ENCODE measurements at regions not wholly inside any gene's neighbourhood (a gene's known extent, or its start where the extent isn't known, plus 50 kb on each side); places are given as distances from the start of the nearest gene placed in this dataset.
A peak's percentile ranks its signal among the peaks of the same experiment; 100 is the strongest.

DNA sequence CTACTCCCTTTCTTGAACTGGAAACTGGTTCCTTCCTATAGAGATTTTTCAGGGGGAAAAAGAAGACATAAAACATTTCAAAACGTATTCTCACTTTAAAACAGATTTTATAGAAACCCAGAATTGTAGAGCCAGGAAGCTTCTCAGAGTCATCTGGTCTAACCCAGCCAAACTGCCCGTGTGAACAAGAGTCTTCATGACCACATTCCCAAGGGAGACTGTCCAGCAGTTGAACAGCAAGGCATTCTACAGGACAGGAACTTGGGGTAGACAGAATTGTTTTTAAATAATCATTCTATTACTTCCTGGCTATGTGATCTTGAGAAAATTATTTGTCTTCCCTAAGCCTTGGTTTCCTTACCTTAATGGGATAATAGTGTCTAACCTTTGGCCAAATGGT, 163.5 kb upstream of the IVNS1ABP start:
- Histone ChIP-seq H3K4me1 (ENCODE audit: control insufficient read depth in 1 of 2, insufficient read depth in 2 of 2, low read length in 2 of 2) (peaks cover 0 to 2% of the 10 kb centered on the region in 2 experiments), H2BK5ac (ENCODE audit: low read depth, low read length, poor library complexity) (no peak overlapping the region), H3K79me1 (ENCODE audit: low read length) (peaks cover 1% of the 10 kb centered on the region), H4K12ac (ENCODE audit: low read depth, low read length) (no peak overlapping the region), H3K14ac (ENCODE audit: low read length) (no peak overlapping the region), H3K27me3 (ENCODE audit: insufficient read depth, low read length) (no peaks in the 10 kb centered on the region), H2AK5ac (ENCODE audit: low read length) (no peak overlapping the region), H2AFZ (ENCODE audit: insufficient read depth, low read length, poor library complexity) (no peak overlapping the region), H3K4me2 (ENCODE audit: low read length) (no peak overlapping the region), H3K79me2 (ENCODE audit: control insufficient read depth, insufficient read depth, low read length, poor library complexity) (no peaks in the 10 kb centered on the region), H3K9ac (ENCODE audit: low read length) (no peak overlapping the region), H3K4ac (ENCODE audit: low read depth, low read length) (no peak overlapping the region), H3K9me3 (ENCODE audit: insufficient read depth, low read depth, low read length) (no peaks in the 10 kb centered on the region), H2BK120ac (ENCODE audit: insufficient read depth, low read length, poor library complexity) (no peak overlapping the region), H3K18ac (ENCODE audit: low read length) (no peak overlapping the region), H3K36me3 (ENCODE audit: control insufficient read depth in 1 of 2, insufficient read depth in 2 of 2, low read length in 2 of 2) (no peaks in the 10 kb centered on the region), H4K91ac (ENCODE audit: low read depth, low read length) (no peak overlapping the region), H2BK12ac (ENCODE audit: low read length) (no peak overlapping the region), H3K4me3 (ENCODE audit: low read depth, low read length) (no peak overlapping the region), H3K27ac (ENCODE audit: low read depth, low read length) (no peak overlapping the region), H3K23ac (ENCODE audit: low read length) (no peak overlapping the region), H4K8ac (ENCODE audit: low read depth, low read length) (no peak overlapping the region)
- no CpG with 5 or more reads among the region's 2 CpGs for WGBS (ENCODE audit: extremely low coverage, insufficient coverage, insufficient read length)
- DNase-seq: no peak

GRCh38 chr1:185479796-185480195, 162.8 kb upstream of the IVNS1ABP start:
- no peak overlapping the region for H3K23ac ChIP-seq (ENCODE audit: low read length)
- no peak overlapping the region for H4K91ac ChIP-seq (ENCODE audit: low read depth, low read length)

DNA sequence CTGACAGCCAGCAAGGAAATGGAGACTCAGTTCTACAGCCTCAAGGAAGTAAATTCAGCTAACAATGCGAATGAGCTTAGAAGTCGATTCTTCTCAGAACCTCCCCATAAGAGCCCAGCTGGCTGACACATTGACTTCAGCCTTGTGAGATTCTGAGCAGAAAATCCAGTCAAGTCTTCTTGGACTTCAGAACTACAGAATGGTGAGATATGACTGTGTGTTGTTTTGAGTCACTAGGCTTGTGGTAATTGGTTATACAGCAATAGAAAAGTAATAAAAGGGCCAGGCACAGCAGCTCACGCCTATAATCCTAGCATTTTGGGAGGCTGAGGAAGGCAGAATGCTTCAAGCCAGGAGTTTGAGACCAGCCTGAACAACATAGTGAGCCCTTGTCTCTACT, 161.8 kb upstream of the IVNS1ABP start:
- H4K91ac ChIP-seq (ENCODE audit: low read depth, low read length): peak overlapping the region; percentile 17
- WGBS (ENCODE audit: extremely low coverage, insufficient coverage, insufficient read length): no CpG with 5 or more reads among the region's 3 CpGs
- H3K23ac ChIP-seq (ENCODE audit: low read length): no peak overlapping the region
- no peaks in the 10 kb centered on the region for H3K27me3 ChIP-seq (ENCODE audit: insufficient read depth, low read length)
- no peaks in the 10 kb centered on the region for H3K79me2 ChIP-seq (ENCODE audit: control insufficient read depth, insufficient read depth, low read length, poor library complexity)
- no peaks in the 10 kb centered on the region for H3K4me1 ChIP-seq (ENCODE audit: control insufficient read depth in 1 of 2, insufficient read depth in 2 of 2, low read length in 2 of 2)
- no peak overlapping the region for H3K18ac ChIP-seq (ENCODE audit: low read length)
- H2AK5ac ChIP-seq (ENCODE audit: low read length): no peak overlapping the region
- H4K12ac ChIP-seq (ENCODE audit: low read depth, low read length): no peak overlapping the region
- no peak overlapping the region for H2BK12ac ChIP-seq (ENCODE audit: low read length)
- no peak overlapping the region for H3K4me2 ChIP-seq (ENCODE audit: low read length)
- no peak for DNase-seq
- no peak overlapping the region for H3K27ac ChIP-seq (ENCODE audit: low read depth, low read length)
- H3K36me3 ChIP-seq (ENCODE audit: control insufficient read depth in 1 of 2, insufficient read depth in 2 of 2, low read length in 2 of 2): no peaks in the 10 kb centered on the region
- H3K4me3 ChIP-seq (ENCODE audit: low read depth, low read length): no peak overlapping the region
- H2AFZ ChIP-seq (ENCODE audit: insufficient read depth, low read length, poor library complexity): no peak overlapping the region
- H4K8ac ChIP-seq (ENCODE audit: low read depth, low read length): no peak overlapping the region
- H3K9ac ChIP-seq (ENCODE audit: low read length): no peak overlapping the region
- H3K4ac ChIP-seq (ENCODE audit: low read depth, low read length): no peak overlapping the region
- no peaks in the 10 kb centered on the region for H3K9me3 ChIP-seq (ENCODE audit: insufficient read depth, low read depth, low read length)
- no peak overlapping the region for H2BK120ac ChIP-seq (ENCODE audit: insufficient read depth, low read length, poor library complexity)
- no peak overlapping the region for H2BK5ac ChIP-seq (ENCODE audit: low read depth, low read length, poor library complexity)
- no peak overlapping the region for H3K14ac ChIP-seq (ENCODE audit: low read length)
- H3K79me1 ChIP-seq (ENCODE audit: low read length): peaks cover 1% of the 10 kb centered on the region

More at GRCh38 chr1:185479796-185480195, 162.8 kb upstream of the IVNS1ABP start:
- H3K4ac ChIP-seq (ENCODE audit: low read depth, low read length): no peak overlapping the region
- H3K4me1 ChIP-seq (ENCODE audit: control insufficient read depth in 1 of 2, insufficient read depth in 2 of 2, low read length in 2 of 2): peaks cover 0 to 2% of the 10 kb centered on the region in 2 experiments
- H3K27ac ChIP-seq (ENCODE audit: low read depth, low read length): no peak overlapping the region
- no peak overlapping the region for H3K4me2 ChIP-seq (ENCODE audit: low read length)
- H3K4me3 ChIP-seq (ENCODE audit: low read depth, low read length): no peak overlapping the region
- no peaks in the 10 kb centered on the region for H3K79me2 ChIP-seq (ENCODE audit: control insufficient read depth, insufficient read depth, low read length, poor library complexity)
- no peaks in the 10 kb centered on the region for H3K36me3 ChIP-seq (ENCODE audit: control insufficient read depth in 1 of 2, insufficient read depth in 2 of 2, low read length in 2 of 2)
- no peak for DNase-seq
- H3K79me1 ChIP-seq (ENCODE audit: low read length): peaks cover 1% of the 10 kb centered on the region
- no peak overlapping the region for H2BK120ac ChIP-seq (ENCODE audit: insufficient read depth, low read length, poor library complexity)
- no peaks in the 10 kb centered on the region for H3K9me3 ChIP-seq (ENCODE audit: insufficient read depth, low read depth, low read length)
- H2AFZ ChIP-seq (ENCODE audit: insufficient read depth, low read length, poor library complexity): no peak overlapping the region
- no peaks in the 10 kb centered on the region for H3K27me3 ChIP-seq (ENCODE audit: insufficient read depth, low read length)
- H4K8ac ChIP-seq (ENCODE audit: low read depth, low read length): no peak overlapping the region
- H2BK5ac ChIP-seq (ENCODE audit: low read depth, low read length, poor library complexity): no peak overlapping the region
- H3K14ac ChIP-seq (ENCODE audit: low read length): no peak overlapping the region
- no CpG with 5 or more reads among the region's 5 CpGs for WGBS (ENCODE audit: extremely low coverage, insufficient coverage, insufficient read length)
- H2BK12ac ChIP-seq (ENCODE audit: low read length): no peak overlapping the region
- no peak overlapping the region for H3K18ac ChIP-seq (ENCODE audit: low read length)
- H3K9ac ChIP-seq (ENCODE audit: low read length): no peak overlapping the region
- no peak overlapping the region for H2AK5ac ChIP-seq (ENCODE audit: low read length)
- no peak overlapping the region for H4K12ac ChIP-seq (ENCODE audit: low read depth, low read length)

DNA sequence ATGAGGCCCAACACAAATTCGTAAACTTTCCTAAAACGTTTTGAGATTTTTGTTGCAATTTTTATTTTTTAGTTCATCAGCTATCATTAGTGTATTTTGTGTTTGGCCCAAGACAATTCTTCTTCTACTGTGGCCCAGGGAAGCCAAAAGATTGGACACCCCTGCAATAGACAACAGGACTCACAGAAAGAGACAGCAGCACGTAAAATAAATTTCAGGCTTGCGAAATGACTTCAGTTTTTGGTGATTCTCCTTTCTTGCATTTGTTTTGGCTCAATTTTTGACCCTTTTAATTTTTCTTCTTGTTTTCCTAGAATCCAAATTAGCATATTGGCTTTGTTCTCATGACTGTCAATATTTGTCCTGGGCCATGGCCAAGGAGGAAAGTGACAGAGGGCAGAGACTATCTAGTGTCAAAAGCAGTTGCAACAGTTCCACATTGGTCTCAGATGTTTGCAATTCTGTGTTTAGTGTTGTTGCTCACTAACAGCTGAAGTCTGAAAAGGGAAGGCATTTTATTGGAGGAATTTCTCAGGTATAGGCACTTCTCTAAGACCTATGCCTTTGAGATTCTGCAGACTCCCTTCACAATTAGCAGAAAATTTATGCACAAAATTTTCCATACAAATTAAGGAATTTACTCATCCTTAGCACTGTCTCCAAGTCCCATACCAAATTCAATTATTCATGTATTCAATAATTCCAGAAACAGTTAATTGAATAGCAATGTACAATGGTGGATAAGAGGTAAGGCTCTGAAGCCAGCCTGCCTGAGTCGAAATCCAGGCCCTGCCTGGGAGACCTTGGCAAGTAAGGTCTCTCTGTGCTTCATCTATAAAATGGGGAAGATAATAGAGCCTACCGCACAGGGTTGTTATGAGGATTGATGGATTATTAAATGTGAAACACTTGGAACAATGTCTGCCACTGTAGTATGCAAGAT, 160.9 kb upstream of the IVNS1ABP start:
- no peak overlapping the region for H2BK120ac ChIP-seq (ENCODE audit: insufficient read depth, low read length, poor library complexity)
- no peak overlapping the region for H3K23ac ChIP-seq (ENCODE audit: low read length)
- H3K18ac ChIP-seq (ENCODE audit: low read length): no peak overlapping the region
- H3K14ac ChIP-seq (ENCODE audit: low read length): no peak overlapping the region
- no peak overlapping the region for H2BK5ac ChIP-seq (ENCODE audit: low read depth, low read length, poor library complexity)
- no peak overlapping the region for H3K27ac ChIP-seq (ENCODE audit: low read depth, low read length)
- H3K79me1 ChIP-seq (ENCODE audit: low read length): no peaks in the 10 kb centered on the region
- no peaks in the 10 kb centered on the region for H3K27me3 ChIP-seq (ENCODE audit: insufficient read depth, low read length)
- no peak overlapping the region for H4K91ac ChIP-seq (ENCODE audit: low read depth, low read length)
- no peak for DNase-seq
- no peak overlapping the region for H2AK5ac ChIP-seq (ENCODE audit: low read length)
- H3K9me3 ChIP-seq (ENCODE audit: insufficient read depth, low read depth, low read length): no peaks in the 10 kb centered on the region
- no CpG with 5 or more reads among the region's 6 CpGs for WGBS (ENCODE audit: extremely low coverage, insufficient coverage, insufficient read length)
- no peak overlapping the region for H4K8ac ChIP-seq (ENCODE audit: low read depth, low read length)
- H3K36me3 ChIP-seq (ENCODE audit: control insufficient read depth in 1 of 2, insufficient read depth in 2 of 2, low read length in 2 of 2): no peaks in the 10 kb centered on the region
- H3K4ac ChIP-seq (ENCODE audit: low read depth, low read length): no peak overlapping the region
- H2BK12ac ChIP-seq (ENCODE audit: low read length): no peak overlapping the region
- H2AFZ ChIP-seq (ENCODE audit: insufficient read depth, low read length, poor library complexity): no peak overlapping the region
- no peak overlapping the region for H3K4me2 ChIP-seq (ENCODE audit: low read length)
- H3K9ac ChIP-seq (ENCODE audit: low read length): no peak overlapping the region
- H4K12ac ChIP-seq (ENCODE audit: low read depth, low read length): no peak overlapping the region
- H3K79me2 ChIP-seq (ENCODE audit: control insufficient read depth, insufficient read depth, low read length, poor library complexity): no peaks in the 10 kb centered on the region
- H3K4me3 ChIP-seq (ENCODE audit: low read depth, low read length): no peak overlapping the region
- no peaks in the 10 kb centered on the region for H3K4me1 ChIP-seq (ENCODE audit: control insufficient read depth in 1 of 2, insufficient read depth in 2 of 2, low read length in 2 of 2)
